ENCODE measurements at regions not wholly inside any gene's neighbourhood (a gene's known extent, or its start where the extent isn't known, plus 50 kb on each side); places are given as distances from the start of the nearest gene placed in this dataset.

- Histone ChIP-seq H3K27ac (replicated peaks in 1 of 4) (no peak overlapping the region), H3K9me3 (no peaks in the 10 kb centered on the region), H3K27me3 (no peaks in the 10 kb centered on the region), H3K36me3 (no peaks in the 10 kb centered on the region), H3K4me3 (no peak overlapping the region), H3K4me1 (peaks cover 8 to 20% (median 17%) of the 10 kb centered on the region in 4 donors)
- no peak for DNase-seq (ENCODE audit: extremely low spot score)
- WGBS = 98% methylated on average over 6 of the region's 6 CpGs
- intact Hi-C loops (cut with DNase I) = no loop called here
- TF ChIP-seq POLR2A (IDR thresholded peaks at IDR 0.05; ENCODE audit: low read depth) (no peak), CTCF (IDR thresholded peaks at IDR 0.05) (no peak)
These were observed 84.2 kb upstream of the MDM1 start for GRCh38 chr12:68416350-68416749.

- TF ChIP-seq POLR2AphosphoS5 (IDR thresholded peaks at IDR 0.05) = no peak
- no peak for TF ChIP-seq CTCF (IDR thresholded peaks at IDR 0.05)
- no peak for TF ChIP-seq EP300 (IDR thresholded peaks at IDR 0.05)
- TF ChIP-seq POLR2A (IDR thresholded peaks at IDR 0.05; ENCODE audit: low read depth) = no peak
These were observed 84.7 kb upstream of the MDM1 start for GRCh38 chr12:68416826-68417225.

GRCh38 chr12:68418137-68418460 lies 85.9 kb upstream of the MDM1 start:
- DNase-seq (ENCODE audit: extremely low spot score) = no peak
- Histone ChIP-seq H3K36me3 (no peaks in the 10 kb centered on the region), H3K9me3 (no peaks in the 10 kb centered on the region), H3K27me3 (no peaks in the 10 kb centered on the region), H3K27ac (replicated peaks in 1 of 4) (no peak overlapping the region), H3K4me1 (peaks cover 8 to 22% (median 18%) of the 10 kb centered on the region in 4 donors), H3K4me3 (no peak overlapping the region)
- intact Hi-C loops (cut with DNase I) = no loop called here
- no peak for TF ChIP-seq POLR2A (IDR thresholded peaks at IDR 0.05; ENCODE audit: low read depth)
- TF ChIP-seq POLR2AphosphoS5 (IDR thresholded peaks at IDR 0.05) = no peak
- TF ChIP-seq CTCF (IDR thresholded peaks at IDR 0.05) = no peak
- TF ChIP-seq EP300 (IDR thresholded peaks at IDR 0.05) = no peak

More at GRCh38 chr12:68416826-68417225, 84.7 kb upstream of the MDM1 start:
- WGBS = 96% methylated on average over 5 of the region's 5 CpGs
- Histone ChIP-seq H3K27ac (replicated peaks in 1 of 4) (no peak overlapping the region), H3K36me3 (no peaks in the 10 kb centered on the region), H3K4me1 (peaks cover 8 to 22% (median 18%) of the 10 kb centered on the region in 4 donors), H3K4me3 (no peak overlapping the region), H3K27me3 (no peaks in the 10 kb centered on the region), H3K9me3 (no peaks in the 10 kb centered on the region)
- DNase-seq (ENCODE audit: extremely low spot score) = no peak
- intact Hi-C loops (cut with DNase I) = no loop called here

- Histone ChIP-seq H3K27ac (replicated peaks in 1 of 4) (peak overlapping the region; percentile 58 to 78 (median 68)), H3K4me1 (peaks cover 8 to 22% (median 18%) of the 10 kb centered on the region in 4 donors), H3K36me3 (no peaks in the 10 kb centered on the region), H3K4me3 (peak overlapping the region in 1 of 4 donors; percentile 4), H3K9me3 (no peaks in the 10 kb centered on the region), H3K27me3 (no peaks in the 10 kb centered on the region)
- WGBS = 51% methylated on average over 11 of the region's 11 CpGs
- DNase-seq (ENCODE audit: extremely low spot score) = no peak
- TF ChIP-seq EP300 (IDR thresholded peaks at IDR 0.05) (no peak), POLR2AphosphoS5 (IDR thresholded peaks at IDR 0.05) (peak; percentile 54 to 59)
- intact Hi-C loops (cut with DNase I) = no loop called here
These were observed 88.3 kb upstream of the MDM1 start for GRCh38 chr12:68420225-68421010.

GRCh38 chr12:68422159-68422558 lies 90.0 kb upstream of the MDM1 start:
- Histone ChIP-seq H3K9me3 (no peaks in the 10 kb centered on the region), H3K27me3 (no peaks in the 10 kb centered on the region), H3K36me3 (no peaks in the 10 kb centered on the region), H3K4me3 (no peak overlapping the region), H3K27ac (replicated peaks in 1 of 4) (no peak overlapping the region), H3K4me1 (peaks cover 8 to 22% (median 18%) of the 10 kb centered on the region in 4 donors)
- no peak for DNase-seq (ENCODE audit: extremely low spot score)
- 91% methylated on average over 3 of the region's 3 CpGs for WGBS
- intact Hi-C loops (cut with DNase I) = no loop called here
- TF ChIP-seq POLR2A (IDR thresholded peaks at IDR 0.05; ENCODE audit: low read depth) (no peak), CTCF (IDR thresholded peaks at IDR 0.05) (no peak), POLR2AphosphoS5 (IDR thresholded peaks at IDR 0.05) (no peak), EP300 (IDR thresholded peaks at IDR 0.05) (no peak)
